NT2/D1 (cell line): ENCODE measurements at regions not wholly inside any gene's neighbourhood (a gene's known extent, or its start where the extent isn't known, plus 50 kb on each side); places are given as distances from the start of the nearest gene placed in this dataset.

Experiments used
- SUZ12 ChIP-seq: IDR thresholded peaks from 2 replicates; pipeline ENCODE4 v1.6.1; 2011; ENCODE audit not compliant: insufficient read length, insufficient read depth; ENCODE audit errors: extremely low read depth
- YY1 ChIP-seq: IDR thresholded peaks from 2 replicates; pipeline ENCODE4 v1.6.1; 2011; ENCODE audit not compliant: insufficient read length, insufficient read depth
- ZNF274 ChIP-seq: IDR thresholded peaks from 2 replicates; pipeline ENCODE4 v1.6.1; 2011; ENCODE audit warnings: mild to moderate bottlenecking, low read depth, low read length

GRCh38 chr11:38392176-38392575 lies 1794.1 kb upstream of the RAG2 start:
- TF ChIP-seq SUZ12: no peak
- TF ChIP-seq ZNF274: no peak
- no peak for TF ChIP-seq YY1
